H1 (cell line): ENCODE measurements at regions not wholly inside any gene's neighbourhood (a gene's known extent, or its start where the extent isn't known, plus 50 kb on each side); places are given as distances from the start of the nearest gene placed in this dataset.

Experiments used
- EGR1 ChIP-seq: IDR thresholded peaks from 2 replicates; pipeline ENCODE4 v1.6.1; 2011; ENCODE audit warnings: low read depth, low read length, borderline replicate concordance
- POLR2A ChIP-seq, 2 experiments: IDR thresholded peaks; 1 replicate in 1 of 2; 2 replicates in 1 of 2; pipeline ENCODE4 v1.6.1; 2011; ENCODE audit warnings: low read depth in 2 of 2, low read length in 2 of 2, mild to moderate bottlenecking in 2 of 2; ENCODE audit errors: control extremely low read depth in 1 of 2
- POLR2AphosphoS5 ChIP-seq: IDR thresholded peaks from 2 replicates; pipeline ENCODE4 v1.6.1; 2011; ENCODE audit warnings: low read depth, low read length
- SP2 ChIP-seq: IDR thresholded peaks from 2 replicates; pipeline ENCODE4 v1.6.1; 2012; ENCODE audit warnings: mild to moderate bottlenecking, low read length, inconsistent platforms
- ZNF274 ChIP-seq: IDR thresholded peaks from 2 replicates; pipeline ENCODE4 v1.7.0; 2012; ENCODE audit warnings: low read length, borderline replicate concordance; ENCODE audit errors: extremely low read depth
- TF ChIP-seq, protein P1 (sequence below): IDR thresholded peaks from 2 replicates; pipeline ENCODE4 v1.6.1; 2012; ENCODE audit warnings: low read length, inconsistent platforms
- TF ChIP-seq, protein P2 (sequence below), 3 experiments: IDR thresholded peaks; 1 replicate in 2 of 3; 2 replicates in 1 of 3; pipeline versions ENCODE4 v1.5.1 to v1.6.1; 2011; ENCODE audit warnings: low read length in 3 of 3, mild to moderate bottlenecking in 3 of 3, inconsistent platforms in 2 of 3, low read depth in 1 of 3, moderate library complexity in 1 of 3; ENCODE audit not compliant: insufficient read depth in 1 of 3; ENCODE audit errors: control extremely low read depth in 1 of 3

DNA sequence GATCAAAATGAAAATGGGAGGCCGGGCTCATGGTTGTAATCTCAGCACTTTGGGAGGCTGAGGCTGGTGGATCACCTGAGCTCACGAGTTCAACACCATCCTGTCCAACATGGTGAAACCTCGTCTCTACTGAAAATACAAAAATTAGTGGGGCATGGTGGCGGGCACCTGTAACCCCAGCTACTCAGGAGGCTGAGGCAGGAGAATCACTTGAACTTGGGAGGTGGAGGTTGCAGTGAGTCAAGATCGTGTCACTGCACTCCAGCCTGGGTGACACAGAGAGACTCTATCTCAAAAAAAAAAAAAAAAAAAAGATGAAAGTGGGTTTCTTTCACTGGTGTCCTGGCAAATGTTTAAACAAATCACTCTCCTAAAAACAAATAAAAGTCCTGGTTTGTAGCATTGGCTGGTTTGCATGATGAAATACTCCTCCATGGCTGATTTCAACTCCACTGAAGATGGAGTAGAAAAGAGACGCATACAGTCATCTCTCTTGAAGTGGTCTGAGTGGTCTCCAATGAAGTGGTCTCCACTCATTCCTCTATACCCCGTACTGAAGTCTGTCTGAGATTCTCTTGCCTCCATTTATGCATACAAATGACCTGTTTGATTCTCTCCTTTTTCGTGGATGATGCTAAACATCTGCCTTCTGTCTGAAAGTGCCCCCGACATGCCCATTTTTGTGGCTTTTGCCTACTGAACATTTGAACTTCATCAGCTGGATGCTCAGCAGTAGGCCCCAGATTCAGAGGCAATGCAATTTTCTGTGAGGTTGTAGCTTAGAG is 153.0 kb upstream of the FAM20A start:
- TF ChIP-seq EGR1 (no peak), SP2 (no peak), ZNF274 (no peak), POLR2A (IDR thresholded peaks at IDR 0.05; ENCODE audit: control extremely low read depth in 1 of 2, low read depth in 2 of 2, low read length in 2 of 2) (no peak), POLR2AphosphoS5 (no peak)
- TF ChIP-seq, protein P1, sequence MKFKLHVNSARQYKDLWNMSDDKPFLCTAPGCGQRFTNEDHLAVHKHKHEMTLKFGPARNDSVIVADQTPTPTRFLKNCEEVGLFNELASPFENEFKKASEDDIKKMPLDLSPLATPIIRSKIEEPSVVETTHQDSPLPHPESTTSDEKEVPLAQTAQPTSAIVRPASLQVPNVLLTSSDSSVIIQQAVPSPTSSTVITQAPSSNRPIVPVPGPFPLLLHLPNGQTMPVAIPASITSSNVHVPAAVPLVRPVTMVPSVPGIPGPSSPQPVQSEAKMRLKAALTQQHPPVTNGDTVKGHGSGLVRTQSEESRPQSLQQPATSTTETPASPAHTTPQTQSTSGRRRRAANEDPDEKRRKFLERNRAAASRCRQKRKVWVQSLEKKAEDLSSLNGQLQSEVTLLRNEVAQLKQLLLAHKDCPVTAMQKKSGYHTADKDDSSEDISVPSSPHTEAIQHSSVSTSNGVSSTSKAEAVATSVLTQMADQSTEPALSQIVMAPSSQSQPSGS = no peak
- TF ChIP-seq, protein P2, sequence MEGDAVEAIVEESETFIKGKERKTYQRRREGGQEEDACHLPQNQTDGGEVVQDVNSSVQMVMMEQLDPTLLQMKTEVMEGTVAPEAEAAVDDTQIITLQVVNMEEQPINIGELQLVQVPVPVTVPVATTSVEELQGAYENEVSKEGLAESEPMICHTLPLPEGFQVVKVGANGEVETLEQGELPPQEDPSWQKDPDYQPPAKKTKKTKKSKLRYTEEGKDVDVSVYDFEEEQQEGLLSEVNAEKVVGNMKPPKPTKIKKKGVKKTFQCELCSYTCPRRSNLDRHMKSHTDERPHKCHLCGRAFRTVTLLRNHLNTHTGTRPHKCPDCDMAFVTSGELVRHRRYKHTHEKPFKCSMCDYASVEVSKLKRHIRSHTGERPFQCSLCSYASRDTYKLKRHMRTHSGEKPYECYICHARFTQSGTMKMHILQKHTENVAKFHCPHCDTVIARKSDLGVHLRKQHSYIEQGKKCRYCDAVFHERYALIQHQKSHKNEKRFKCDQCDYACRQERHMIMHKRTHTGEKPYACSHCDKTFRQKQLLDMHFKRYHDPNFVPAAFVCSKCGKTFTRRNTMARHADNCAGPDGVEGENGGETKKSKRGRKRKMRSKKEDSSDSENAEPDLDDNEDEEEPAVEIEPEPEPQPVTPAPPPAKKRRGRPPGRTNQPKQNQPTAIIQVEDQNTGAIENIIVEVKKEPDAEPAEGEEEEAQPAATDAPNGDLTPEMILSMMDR (IDR thresholded peaks at IDR 0.05; ENCODE audit: control extremely low read depth in 1 of 3, insufficient read depth in 1 of 3, low read depth in 1 of 3, low read length in 3 of 3) = no peak
